H1 (cell line): ENCODE measurements at regions not wholly inside any gene's neighbourhood (a gene's known extent, or its start where the extent isn't known, plus 50 kb on each side); places are given as distances from the start of the nearest gene placed in this dataset.

ENCODE experiments used
- NANOG ChIP-seq: IDR thresholded peaks from 2 replicates; pipeline ENCODE4 v1.6.1; 2011; ENCODE audit warnings: low read length, low read depth, mild to moderate bottlenecking, inconsistent platforms; ENCODE audit not compliant: insufficient read depth, poor library complexity, severe bottlenecking

DNA sequence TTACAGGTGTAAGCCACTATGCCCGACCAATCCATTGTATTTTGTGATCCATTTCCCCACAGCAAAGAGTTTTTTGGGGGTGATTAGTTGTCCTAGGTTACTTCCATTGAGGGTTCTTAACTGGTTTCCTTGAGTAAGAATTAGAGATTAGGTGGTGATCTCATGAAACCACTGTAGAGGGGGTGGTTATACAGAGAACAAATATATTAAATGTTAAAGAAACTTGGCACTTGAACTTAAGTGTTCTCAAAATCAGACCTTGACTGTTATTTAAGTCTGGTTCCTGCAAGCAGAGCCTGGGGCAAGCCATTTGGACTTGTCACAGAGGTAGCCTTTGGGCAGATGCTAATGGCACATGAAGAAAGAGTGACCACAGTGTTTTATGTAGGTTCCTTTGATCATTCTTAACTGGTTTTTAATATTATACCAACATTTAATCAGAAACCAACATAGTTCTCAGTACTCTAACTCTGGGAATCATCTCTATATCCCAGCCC is 288.5 kb downstream of the SOX4 start (continued):
- no peak for TF ChIP-seq NANOG
